Trophoblast cell (in vitro differentiated cells and primary cell): ENCODE measurements at regions not wholly inside any gene's neighbourhood (a gene's known extent, or its start where the extent isn't known, plus 50 kb on each side); places are given as distances from the start of the nearest gene placed in this dataset.
"Not testable (repeated sequence)": the region's sequence is repeated elsewhere in the genome, so short reads cannot be mapped to it uniquely, and the experiment has no call there.

Experiments
- DNase-seq, 2 donors: peaks; one replicate each; pipeline ENCODE4 v3.0.0-alpha.2; 2016
- H2AFZ ChIP-seq: 2 replicates; pipeline ENCODE4 v1.6.1; 2013; ENCODE audit warnings: low read length, moderate library complexity, mild to moderate bottlenecking; ENCODE audit not compliant: insufficient read depth, poor library complexity
- H2AK5ac ChIP-seq: 2 replicates; pipeline ENCODE4 v1.6.1; 2013; ENCODE audit warnings: mild to moderate bottlenecking, low read length
- H2BK120ac ChIP-seq: 2 replicates; pipeline ENCODE4 v1.6.1; 2013; ENCODE audit warnings: low read length, mild to moderate bottlenecking, moderate library complexity; ENCODE audit not compliant: insufficient read depth, poor library complexity
- H2BK12ac ChIP-seq: 2 replicates; pipeline ENCODE4 v1.6.1; 2013; ENCODE audit warnings: mild to moderate bottlenecking, low read length, moderate library complexity
- H2BK5ac ChIP-seq: 2 replicates; pipeline ENCODE4 v1.6.1; 2013; ENCODE audit warnings: low read length, low read depth, moderate library complexity, mild to moderate bottlenecking; ENCODE audit not compliant: poor library complexity
- H3K14ac ChIP-seq: 2 replicates; pipeline ENCODE4 v1.6.1; 2013; ENCODE audit warnings: mild to moderate bottlenecking, low read length
- H3K18ac ChIP-seq: 2 replicates; pipeline ENCODE4 v1.6.1; 2013; ENCODE audit warnings: mild to moderate bottlenecking, low read length
- H3K23ac ChIP-seq: 2 replicates; pipeline ENCODE4 v1.6.1; 2013; ENCODE audit warnings: low read length
- H3K27ac ChIP-seq: 2 replicates; pipeline ENCODE4 v1.5.1; 2013; ENCODE audit warnings: low read depth, mild to moderate bottlenecking, inconsistent platforms, low read length, moderate library complexity
- H3K27me3 ChIP-seq: 2 replicates; pipeline ENCODE4 v1.6.1; 2013; ENCODE audit warnings: inconsistent platforms, mild to moderate bottlenecking, low read length, moderate library complexity; ENCODE audit not compliant: insufficient read depth
- H3K36me3 ChIP-seq, 2 experiments: 1 replicate in 1 of 2; 2 replicates in 1 of 2; pipeline ENCODE4 v1.6.1; 2013; ENCODE audit warnings: low read length in 2 of 2, mild to moderate bottlenecking in 2 of 2, moderate library complexity in 1 of 2; ENCODE audit not compliant: insufficient read depth in 2 of 2, control insufficient read depth in 1 of 2
- H3K4ac ChIP-seq: 2 replicates; pipeline ENCODE4 v1.6.1; 2013; ENCODE audit warnings: low read depth, mild to moderate bottlenecking, low read length, moderate library complexity
- H3K4me1 ChIP-seq, 2 experiments: 1 replicate in 1 of 2; 2 replicates in 1 of 2; pipeline ENCODE4 v1.6.1; 2013; ENCODE audit warnings: low read length in 2 of 2, mild to moderate bottlenecking in 2 of 2, moderate library complexity in 1 of 2; ENCODE audit not compliant: insufficient read depth in 2 of 2, control insufficient read depth in 1 of 2
- H3K4me2 ChIP-seq: 2 replicates; pipeline ENCODE4 v1.6.1; 2013; ENCODE audit warnings: inconsistent platforms, mild to moderate bottlenecking, low read length, moderate library complexity
- H3K4me3 ChIP-seq: 2 replicates; pipeline ENCODE4 v1.5.1; 2013; ENCODE audit warnings: mild to moderate bottlenecking, low read depth, low read length, inconsistent platforms
- H3K79me1 ChIP-seq: one replicate; pipeline ENCODE4 v1.6.1; 2013; ENCODE audit warnings: low read length
- H3K79me2 ChIP-seq: 2 replicates; pipeline ENCODE4 v1.6.1; 2013; ENCODE audit warnings: low read length, mild to moderate bottlenecking; ENCODE audit not compliant: control insufficient read depth, insufficient read depth, poor library complexity
- H3K9ac ChIP-seq: 2 replicates; pipeline ENCODE4 v1.6.1; 2013; ENCODE audit warnings: mild to moderate bottlenecking, low read length
- H3K9me3 ChIP-seq: 2 replicates; pipeline ENCODE4 v1.6.1; 2013; ENCODE audit warnings: low read depth, mild to moderate bottlenecking, control low read depth, inconsistent platforms, low read length; ENCODE audit not compliant: insufficient read depth
- H4K12ac ChIP-seq: 2 replicates; pipeline ENCODE4 v1.6.1; 2013; ENCODE audit warnings: low read depth, mild to moderate bottlenecking, low read length, moderate library complexity
- H4K8ac ChIP-seq: 2 replicates; pipeline ENCODE4 v1.6.1; 2013; ENCODE audit warnings: low read depth, mild to moderate bottlenecking, low read length, moderate library complexity
- H4K91ac ChIP-seq: one replicate; pipeline ENCODE4 v1.6.1; 2013; ENCODE audit warnings: low read depth, mild to moderate bottlenecking, low read length, moderate library complexity
- WGBS: extraction: QIAGEN DNeasy Blood & Tissue Kit; methylation state at CpG from one replicate; pipeline ENCODE4 v1.1.7; 2013; ENCODE audit warnings: missing lambda C conversion rate; ENCODE audit not compliant: insufficient read length, insufficient coverage; ENCODE audit errors: extremely low coverage; 5-methylcytosine and 5-hydroxymethylcytosine counted together

DNA sequence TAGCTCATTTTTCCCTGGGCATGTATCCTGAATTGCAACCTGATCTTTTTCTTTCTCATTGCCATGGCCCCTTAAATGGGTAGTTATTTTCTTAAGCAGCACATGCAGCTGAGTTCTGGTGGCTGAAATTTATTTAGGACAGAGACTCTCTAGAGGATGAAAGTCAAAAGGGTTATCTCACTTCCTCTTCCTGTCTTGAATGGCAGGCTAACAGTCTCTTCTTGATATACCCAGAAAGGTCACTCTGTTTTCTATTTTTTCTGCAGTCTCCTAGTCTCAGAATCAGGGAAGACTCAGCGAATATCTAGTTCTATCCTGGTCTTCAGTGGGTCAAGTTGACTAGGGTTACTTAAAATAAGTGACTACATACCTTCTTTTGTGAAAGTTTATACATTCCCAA lies 243.3 kb downstream of the EPHA7 start:
- H4K8ac ChIP-seq, result no peak overlapping the region
- H3K14ac ChIP-seq, result no peak overlapping the region
- no peaks in the 10 kb centered on the region for H3K27me3 ChIP-seq
- no peak overlapping the region for H3K9ac ChIP-seq
- H3K4me1 ChIP-seq, result no peaks in the 10 kb centered on the region
- H2BK5ac ChIP-seq, result no peak overlapping the region
- DNase-seq, result no peak
- no peak overlapping the region for H2BK120ac ChIP-seq
- H3K23ac ChIP-seq, result no peak overlapping the region
- no peaks in the 10 kb centered on the region for H3K9me3 ChIP-seq
- no peaks in the 10 kb centered on the region for H3K36me3 ChIP-seq
- WGBS, result no CpG with 5 or more reads among the region's 1 CpG
- no peaks in the 10 kb centered on the region for H3K79me2 ChIP-seq
- H2AK5ac ChIP-seq, result no peak overlapping the region
- H3K4ac ChIP-seq, result no peak overlapping the region
- H4K12ac ChIP-seq, result no peak overlapping the region
- H3K79me1 ChIP-seq, result no peaks in the 10 kb centered on the region
- no peak overlapping the region for H3K27ac ChIP-seq
- H2BK12ac ChIP-seq, result no peak overlapping the region
- H3K18ac ChIP-seq, result no peak overlapping the region
- no peak overlapping the region for H2AFZ ChIP-seq
- H4K91ac ChIP-seq, result no peak overlapping the region
- no peak overlapping the region for H3K4me3 ChIP-seq
- H3K4me2 ChIP-seq, result no peak overlapping the region

DNA sequence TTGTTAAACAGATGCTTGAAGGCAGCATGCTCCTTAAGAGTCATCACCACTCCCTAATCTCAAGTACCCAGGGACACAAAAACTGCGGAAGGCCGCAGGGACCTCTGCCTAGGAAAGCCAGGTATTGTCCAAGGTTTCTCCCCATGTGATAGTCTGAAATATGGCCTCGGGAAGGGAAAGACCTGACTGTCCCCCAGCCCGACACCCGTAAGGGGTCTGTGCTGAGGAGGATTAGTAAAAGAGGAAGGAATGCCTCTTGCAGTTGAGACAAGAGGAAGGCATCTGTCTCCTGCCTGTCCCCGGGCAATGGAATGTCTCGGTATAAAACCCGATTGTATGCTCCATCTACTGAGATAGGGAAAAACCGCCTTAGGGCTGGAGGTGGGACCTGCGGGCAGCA lies 245.8 kb downstream of the EPHA7 start:
- not testable (repeated sequence) for H3K23ac ChIP-seq, H3K79me1 ChIP-seq, H3K27ac ChIP-seq, H3K79me2 ChIP-seq, H2BK5ac ChIP-seq, H2BK120ac ChIP-seq, H3K4ac ChIP-seq, H2BK12ac ChIP-seq, H4K8ac ChIP-seq, H3K9me3 ChIP-seq, H3K27me3 ChIP-seq, H3K36me3 ChIP-seq, H4K91ac ChIP-seq, H4K12ac ChIP-seq, H2AK5ac ChIP-seq, H3K18ac ChIP-seq, H2AFZ ChIP-seq, H3K4me3 ChIP-seq, H3K4me2 ChIP-seq, H3K9ac ChIP-seq, H3K4me1 ChIP-seq, H3K14ac ChIP-seq
- WGBS, result no CpG with 5 or more reads among the region's 10 CpGs
- peak; percentile 27 to 54 for DNase-seq

DNA sequence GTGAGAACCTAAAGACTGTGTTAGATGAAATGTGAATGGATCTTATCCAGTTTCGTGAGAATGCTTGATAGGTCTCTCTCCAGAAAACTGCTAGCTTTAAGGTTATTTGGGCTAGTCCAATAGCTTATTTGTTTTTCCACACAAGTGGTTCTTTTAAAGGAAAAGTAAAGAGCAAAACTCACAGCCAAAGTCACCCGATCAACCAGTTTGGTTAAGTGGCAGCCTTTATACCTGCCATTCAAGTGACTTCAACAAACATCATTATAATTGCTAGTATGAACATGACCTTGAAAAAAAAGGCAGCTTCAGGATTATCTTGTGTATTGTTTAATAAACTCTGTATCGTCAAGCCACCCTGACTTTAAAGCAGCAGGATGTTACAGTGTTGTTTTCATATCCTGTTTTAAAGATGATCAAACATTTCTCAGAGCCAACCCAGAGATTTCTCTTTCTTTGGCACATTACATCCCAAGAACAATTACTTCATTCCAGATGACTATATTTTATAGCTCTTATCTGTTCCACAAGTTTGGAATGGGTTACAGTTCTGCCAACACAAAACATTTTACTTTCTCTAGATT lies 253.4 kb downstream of the EPHA7 start:
- Histone ChIP-seq H4K12ac (no peak overlapping the region), H3K4me3 (no peak overlapping the region), H3K9ac (no peak overlapping the region), H2BK5ac (no peak overlapping the region), H3K4me2 (no peak overlapping the region), H3K27me3 (no peaks in the 10 kb centered on the region), H3K36me3 (no peaks in the 10 kb centered on the region), H2BK12ac (no peak overlapping the region), H3K9me3 (no peaks in the 10 kb centered on the region), H3K18ac (no peak overlapping the region), H4K8ac (no peak overlapping the region), H2BK120ac (no peak overlapping the region), H2AFZ (no peak overlapping the region), H3K79me2 (no peaks in the 10 kb centered on the region), H3K23ac (no peak overlapping the region), H3K27ac (no peak overlapping the region), H4K91ac (no peak overlapping the region), H3K79me1 (no peaks in the 10 kb centered on the region), H3K14ac (no peak overlapping the region), H3K4me1 (no peaks in the 10 kb centered on the region), H3K4ac (no peak overlapping the region), H2AK5ac (no peak overlapping the region)
- WGBS, result no CpG with 5 or more reads among the region's 3 CpGs
- DNase-seq, result no peak

DNA sequence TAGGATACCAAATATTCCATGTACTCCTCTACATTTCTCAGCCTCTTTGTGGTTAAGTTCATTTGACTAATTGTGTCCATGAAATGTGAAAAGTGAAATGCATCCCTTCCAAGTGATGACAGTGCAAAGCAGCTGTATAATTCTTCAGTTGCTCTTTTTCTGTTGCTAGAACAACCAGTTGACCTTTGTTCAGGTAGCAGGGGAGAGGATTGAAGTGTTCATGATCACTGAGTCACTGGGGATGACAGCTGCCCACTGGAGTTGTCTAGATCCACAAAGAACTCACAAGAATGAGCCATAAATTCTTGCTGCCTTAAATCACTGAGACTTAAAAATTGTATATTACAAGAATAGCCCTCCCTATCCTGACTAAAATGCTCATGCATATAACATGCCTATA lies 254.6 kb downstream of the EPHA7 start:
- no peak overlapping the region for H3K27ac ChIP-seq
- peak; percentile 20 to 44 for DNase-seq
- no peaks in the 10 kb centered on the region for H3K27me3 ChIP-seq
- no peak overlapping the region for H2AFZ ChIP-seq
- no peak overlapping the region for H2AK5ac ChIP-seq
- no peak overlapping the region for H2BK120ac ChIP-seq
- no peaks in the 10 kb centered on the region for H3K9me3 ChIP-seq
- no peaks in the 10 kb centered on the region for H3K36me3 ChIP-seq
- no peaks in the 10 kb centered on the region for H3K79me1 ChIP-seq
- H3K14ac ChIP-seq, result no peak overlapping the region
- H4K12ac ChIP-seq, result no peak overlapping the region
- no peak overlapping the region for H3K9ac ChIP-seq
- no peak overlapping the region for H4K91ac ChIP-seq
- no peak overlapping the region for H3K4me2 ChIP-seq
- no peak overlapping the region for H3K23ac ChIP-seq
- no peak overlapping the region for H3K4ac ChIP-seq
- no peak overlapping the region for H2BK5ac ChIP-seq
- no peak overlapping the region for H3K4me3 ChIP-seq
- no peaks in the 10 kb centered on the region for H3K79me2 ChIP-seq
- no peak overlapping the region for H3K18ac ChIP-seq
- no peak overlapping the region for H2BK12ac ChIP-seq
- H3K4me1 ChIP-seq, result no peaks in the 10 kb centered on the region
- H4K8ac ChIP-seq, result no peak overlapping the region
